ENCODE measurements at regions not wholly inside any gene's neighbourhood (a gene's known extent, or its start where the extent isn't known, plus 50 kb on each side); places are given as distances from the start of the nearest gene placed in this dataset.

DNA sequence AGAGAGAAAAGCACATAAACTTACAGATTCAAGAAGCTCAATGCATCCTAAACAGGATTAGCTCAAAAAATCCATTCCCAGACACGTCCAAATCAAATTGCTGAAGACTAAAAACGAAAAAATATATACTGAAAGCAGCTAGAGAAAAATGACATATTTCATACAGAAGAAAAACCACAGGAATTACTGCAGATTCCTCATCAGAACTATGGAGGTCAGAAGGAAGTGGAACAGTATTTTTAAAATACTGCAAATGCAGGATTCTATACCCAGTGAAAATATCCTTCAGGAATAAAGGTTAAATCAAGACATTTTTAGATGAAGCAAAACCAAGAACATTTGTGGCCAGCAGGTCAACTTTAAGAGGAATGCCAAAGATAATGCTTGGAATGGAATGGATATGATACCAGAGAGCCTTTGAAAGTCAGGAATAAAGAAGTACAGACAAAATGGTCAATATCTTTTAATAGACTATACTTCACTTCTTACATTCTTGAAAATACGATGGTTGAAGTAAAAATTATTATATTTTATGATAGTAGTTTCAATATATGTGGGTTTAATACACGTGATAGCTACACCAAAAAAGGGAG, 352.9 kb downstream of the CTTN start:
- no peak for DNase-seq

DNA sequence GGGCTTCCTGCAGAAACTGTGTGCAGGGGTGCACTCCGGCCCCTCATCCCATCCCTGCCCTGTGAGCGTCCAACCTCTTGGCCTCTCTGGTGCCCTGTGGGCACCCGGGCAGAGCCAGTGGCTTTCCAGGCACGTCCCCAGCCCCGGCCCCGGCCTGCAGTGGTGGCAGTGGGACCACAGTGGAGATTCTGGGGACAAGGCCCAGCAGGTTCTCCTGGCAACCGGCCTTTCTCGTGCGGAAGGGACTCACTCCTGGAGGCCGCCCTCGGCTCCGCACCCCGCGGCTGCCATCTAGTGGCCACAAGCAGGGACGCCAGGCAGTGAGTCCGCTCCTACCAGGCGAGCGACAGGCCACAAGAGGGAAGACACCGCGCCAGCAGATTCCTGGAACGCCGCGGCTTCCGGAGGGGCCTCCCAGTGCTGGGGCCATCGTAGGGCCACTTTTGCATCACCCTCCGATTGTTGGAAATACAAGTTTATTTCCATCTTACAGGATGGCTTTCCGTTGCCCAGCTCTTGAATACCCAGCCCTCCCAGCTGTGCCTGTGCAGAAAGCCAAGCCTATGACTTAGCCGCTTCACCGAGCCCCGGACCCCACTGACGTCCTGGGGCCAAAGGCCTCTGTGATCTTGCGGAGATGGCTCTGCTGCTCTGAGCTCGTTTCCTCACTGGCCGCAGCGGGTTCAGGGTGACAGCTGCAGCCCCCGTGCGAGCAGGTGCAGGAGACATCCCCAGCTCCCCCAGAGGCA, 357.3 kb downstream of the CTTN start:
- DNase-seq: peak; percentile 9

DNA sequence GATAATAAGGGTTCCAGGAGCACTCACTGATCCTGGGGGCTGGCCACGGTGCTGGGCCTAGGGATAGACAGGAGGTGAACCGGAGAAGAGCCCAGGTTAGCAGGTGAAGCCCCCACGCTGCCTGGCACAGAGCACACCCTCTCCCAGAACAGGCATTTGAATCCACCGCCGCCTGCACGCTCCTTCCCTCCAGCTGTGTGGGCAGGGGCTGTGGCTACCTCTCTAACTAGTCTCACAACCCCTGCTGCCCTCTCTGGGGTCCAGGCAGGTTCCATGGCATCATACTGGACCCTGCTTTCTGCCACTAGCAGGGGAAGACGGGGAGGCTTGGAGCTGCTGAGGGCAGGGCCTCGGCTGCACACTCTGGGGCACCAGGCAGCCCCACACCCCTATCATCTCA, 358.0 kb downstream of the CTTN start:
- DNase-seq: no peak

DNA sequence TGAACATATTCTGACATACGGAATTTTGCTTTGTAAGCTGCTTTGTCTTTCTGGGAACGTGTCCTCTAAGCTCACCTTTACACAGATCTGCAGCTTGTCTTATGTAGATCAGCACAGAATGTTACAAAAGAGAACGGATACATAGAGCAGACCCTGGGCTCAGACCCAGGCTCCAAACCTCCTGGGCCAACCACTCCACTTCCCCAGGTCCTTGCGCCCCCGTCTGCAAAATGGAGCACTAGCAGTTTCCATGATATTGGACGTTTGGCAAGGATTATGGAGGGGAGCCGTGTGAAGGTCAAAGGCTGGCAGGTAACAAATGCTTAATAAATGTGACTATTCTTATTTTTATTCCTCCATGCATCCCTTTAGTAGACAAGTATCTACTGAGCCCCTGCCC, 358.4 kb downstream of the CTTN start:
- no peak for DNase-seq

DNA sequence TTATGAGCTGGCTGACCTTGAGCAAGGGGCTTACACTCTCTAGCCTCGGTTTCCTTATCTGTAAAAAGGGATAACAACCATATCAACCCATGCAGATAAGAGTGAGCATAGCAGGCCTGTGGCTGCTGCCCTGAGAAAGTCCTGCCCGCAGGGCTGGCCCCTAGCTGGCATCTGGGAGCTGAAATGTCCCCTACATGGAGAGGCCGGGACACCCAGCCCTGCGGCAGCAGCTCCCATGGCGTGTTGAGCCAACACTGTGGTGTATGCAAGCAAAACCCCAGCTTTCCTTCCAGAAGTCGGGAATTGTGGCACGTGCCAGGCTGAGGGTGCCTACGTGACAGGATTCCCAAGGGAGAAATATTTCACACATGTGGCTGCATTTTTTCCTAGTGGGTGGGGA, 358.9 kb downstream of the CTTN start:
- no peak for DNase-seq

DNA sequence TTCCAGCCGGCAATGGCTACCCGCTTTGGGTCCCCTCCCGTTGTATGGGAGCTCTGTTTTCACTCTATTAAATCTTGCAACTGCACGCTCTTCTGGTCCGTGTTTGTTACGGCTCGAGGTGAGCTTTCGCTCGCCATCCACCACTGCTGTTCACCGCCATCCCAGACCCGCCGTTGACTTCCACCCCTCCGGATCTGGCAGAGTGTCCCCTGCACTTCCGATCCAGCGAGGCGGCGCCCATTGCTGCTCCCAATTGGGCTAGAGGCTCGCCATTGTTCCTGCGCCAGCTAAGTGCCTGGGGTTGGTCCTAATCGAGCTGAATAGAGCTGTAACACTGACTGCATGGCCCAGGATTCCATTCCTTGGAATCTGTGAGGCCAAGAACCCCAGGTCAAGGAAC, 359.9 kb downstream of the CTTN start:
- DNase-seq: no peak

DNA sequence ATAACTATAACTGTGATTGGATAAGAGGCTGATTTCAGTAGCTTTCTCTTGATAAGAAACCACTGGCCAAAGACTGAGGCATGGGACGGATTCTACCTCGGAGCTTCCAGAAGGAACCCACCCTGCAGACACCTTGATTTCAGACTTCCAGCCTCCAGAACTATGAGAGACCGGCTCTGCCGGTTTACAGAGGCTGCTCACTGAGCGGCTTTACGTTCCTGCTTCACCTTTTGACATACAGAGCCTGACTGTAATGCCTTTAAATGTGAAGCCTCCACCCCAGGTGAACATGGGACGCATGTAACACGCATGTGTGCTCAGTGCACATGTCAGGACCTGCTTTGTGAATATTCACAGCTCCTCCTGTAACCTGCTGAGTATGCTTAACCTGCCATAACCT, 361.5 kb downstream of the CTTN start:
- no peak for DNase-seq

DNA sequence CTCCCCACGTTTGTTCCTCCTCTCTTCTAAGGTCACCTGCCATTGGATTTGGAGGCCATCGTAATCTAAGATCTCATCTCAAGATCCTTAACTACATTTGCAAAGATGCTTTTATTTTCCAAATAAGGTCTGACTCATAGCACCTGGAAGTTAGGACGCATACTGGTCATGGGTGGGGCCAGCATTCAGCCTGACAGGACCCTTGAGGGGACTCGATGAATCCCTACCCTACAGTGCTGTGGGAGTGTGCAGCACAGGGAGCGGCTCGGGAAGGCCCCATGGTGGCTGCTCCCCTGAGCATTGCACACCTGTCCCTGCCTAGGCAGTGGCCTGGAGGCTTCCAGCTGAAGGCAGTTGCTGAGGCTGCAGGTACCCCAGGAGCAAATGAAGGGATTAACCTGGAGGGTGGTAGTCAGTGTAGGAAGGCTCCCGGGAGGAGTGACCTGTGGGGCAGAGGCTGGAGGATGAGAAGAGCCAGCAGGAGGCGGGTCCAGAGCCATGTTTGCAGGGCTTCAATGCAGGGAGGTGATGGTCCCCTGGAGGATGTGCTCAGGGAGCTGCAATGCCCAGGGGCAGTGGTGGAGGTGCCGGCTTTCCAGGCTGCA, 362.2 kb downstream of the CTTN start:
- no peak for DNase-seq

DNA sequence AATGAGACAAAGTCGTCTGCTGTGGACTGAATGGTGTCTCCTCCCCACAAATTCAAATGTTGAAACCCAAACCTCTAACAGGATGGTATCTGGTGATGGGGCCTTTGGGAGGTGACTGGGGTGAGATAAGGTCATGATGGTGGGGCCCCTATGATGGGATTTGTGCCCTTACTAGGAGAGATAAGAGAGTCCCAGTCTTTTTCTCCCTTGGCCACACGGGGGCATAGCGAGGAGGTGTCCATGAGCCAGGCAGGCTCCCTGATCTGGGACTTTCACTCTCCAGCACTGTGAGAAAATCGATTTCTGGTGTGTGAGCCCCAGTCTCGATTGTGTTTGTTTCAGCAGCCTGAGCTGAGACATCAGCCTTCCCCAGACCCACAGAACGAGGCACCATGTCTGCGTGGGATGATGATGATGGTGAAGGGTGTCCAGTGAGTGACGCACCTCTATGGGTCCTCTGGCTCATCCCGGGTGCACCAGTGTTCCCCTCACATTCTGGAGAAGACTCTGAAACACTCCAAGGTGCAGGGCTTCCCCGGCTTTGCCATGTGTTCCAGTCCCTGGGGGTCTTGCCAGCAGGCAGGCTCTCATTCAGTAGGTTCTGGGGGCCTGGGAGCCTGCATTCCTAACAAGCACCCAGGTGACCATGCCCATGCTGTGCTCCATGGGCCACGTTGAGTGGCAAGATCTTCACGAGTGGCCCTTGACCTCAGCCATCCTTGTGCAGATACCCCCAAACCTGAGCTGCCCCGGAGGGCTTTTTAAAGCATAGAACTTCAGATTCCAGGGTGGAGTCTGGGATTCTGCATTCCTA, 363.0 kb downstream of the CTTN start:
- no peak for DNase-seq

DNA sequence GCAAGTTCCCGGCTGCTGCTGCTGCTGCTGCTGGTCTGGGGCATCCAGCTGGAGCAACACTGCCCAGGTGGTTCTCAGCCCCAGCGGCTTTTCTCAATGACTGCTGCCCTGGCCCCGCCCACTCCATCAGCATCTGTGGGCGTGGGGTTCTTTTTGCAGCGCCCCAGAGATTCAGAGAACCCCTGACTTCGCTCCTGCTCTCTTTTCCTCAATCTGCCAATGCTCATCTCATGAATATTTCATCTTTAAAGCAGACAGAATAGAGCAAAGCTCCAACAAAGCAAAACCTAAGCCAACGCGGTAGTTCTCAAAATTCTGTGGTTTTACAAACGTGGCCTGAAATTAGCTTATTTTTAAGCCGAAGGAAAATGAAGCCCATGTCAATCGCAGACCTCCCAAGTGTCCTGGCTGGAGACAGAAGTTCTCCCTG, 363.6 kb downstream of the CTTN start:
- no peak for DNase-seq

DNA sequence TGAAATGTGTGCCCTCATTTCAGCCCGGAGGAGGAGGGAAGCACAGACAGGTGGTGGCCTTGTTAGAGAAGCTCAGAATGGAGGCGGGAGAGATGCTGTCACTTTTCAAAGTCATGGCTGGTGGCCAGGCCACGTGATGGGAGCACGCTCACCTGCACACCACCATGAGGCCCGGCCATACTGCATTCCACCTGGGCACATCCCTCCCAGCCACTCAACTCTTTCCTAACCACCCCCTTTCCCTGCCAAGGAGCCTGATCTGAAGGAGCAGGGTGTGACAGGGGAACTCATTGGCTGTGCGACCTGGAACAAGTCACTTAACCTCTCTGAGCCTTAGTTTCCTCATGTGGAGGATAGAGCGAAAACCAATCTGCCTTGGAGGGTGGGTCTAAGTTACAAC, 364.5 kb downstream of the CTTN start:
- no peak for DNase-seq

DNA sequence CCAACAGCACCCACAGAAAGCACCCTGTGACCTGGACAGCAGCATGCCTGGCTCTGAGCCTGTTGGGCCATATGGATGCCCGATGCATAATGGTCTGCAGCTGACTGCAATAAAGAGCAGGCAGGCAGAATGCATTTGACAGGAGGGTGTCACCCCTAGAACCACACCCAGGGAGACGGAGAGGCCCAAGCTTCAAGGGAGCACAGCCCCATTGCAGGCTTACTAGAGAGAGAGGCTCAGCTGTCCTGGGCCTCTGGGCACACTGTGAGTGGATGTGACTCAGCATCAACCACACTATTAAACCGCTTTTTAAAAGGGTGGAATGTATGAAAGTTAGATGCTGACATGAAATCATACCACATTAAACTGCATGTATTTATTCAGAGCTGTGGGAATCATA, 365.3 kb downstream of the CTTN start:
- DNase-seq: no peak

DNA sequence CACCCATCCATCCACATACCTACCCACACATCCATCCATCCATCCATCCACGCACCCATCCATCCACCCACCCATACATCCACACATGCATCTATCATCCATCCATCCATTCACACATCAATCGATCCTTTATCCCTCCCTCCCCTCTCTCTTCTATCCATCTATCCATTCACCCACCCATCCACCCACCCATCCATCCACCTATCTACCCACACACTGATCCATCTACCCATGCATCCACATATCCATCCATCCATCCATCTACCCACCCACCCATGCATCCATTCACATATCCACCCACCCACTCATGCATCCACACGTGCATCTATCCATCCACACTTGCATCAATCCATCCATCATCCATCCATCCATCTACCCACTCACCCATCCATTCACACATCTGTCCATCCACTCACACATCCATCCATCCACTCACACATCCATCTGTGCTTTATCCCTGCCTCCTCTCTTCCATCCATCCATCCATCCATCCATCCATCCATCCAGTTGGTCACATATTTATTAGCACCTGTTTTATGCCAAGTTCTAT, 366.1 kb downstream of the CTTN start:
- no peak for DNase-seq

DNA sequence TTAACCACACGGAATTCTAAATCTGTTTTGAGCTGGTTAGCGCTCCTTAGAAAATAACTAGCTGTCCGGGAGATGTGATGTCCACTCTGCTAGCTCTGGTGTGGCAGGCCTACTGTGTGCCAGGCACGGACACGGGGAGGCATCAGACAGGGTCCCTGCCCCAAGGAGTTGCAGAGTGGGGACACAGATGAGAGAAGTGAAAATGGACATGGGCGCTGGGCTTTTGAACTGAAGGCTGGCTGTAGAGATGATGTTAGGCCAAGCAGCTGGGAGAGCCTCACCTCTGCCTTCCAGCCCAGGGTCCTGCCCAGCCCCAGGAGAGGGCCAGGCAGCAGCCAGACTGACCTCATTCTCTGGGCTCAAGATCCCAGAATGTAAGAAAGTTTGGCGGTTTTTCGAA, 368.6 kb downstream of the CTTN start:
- DNase-seq: no peak

DNA sequence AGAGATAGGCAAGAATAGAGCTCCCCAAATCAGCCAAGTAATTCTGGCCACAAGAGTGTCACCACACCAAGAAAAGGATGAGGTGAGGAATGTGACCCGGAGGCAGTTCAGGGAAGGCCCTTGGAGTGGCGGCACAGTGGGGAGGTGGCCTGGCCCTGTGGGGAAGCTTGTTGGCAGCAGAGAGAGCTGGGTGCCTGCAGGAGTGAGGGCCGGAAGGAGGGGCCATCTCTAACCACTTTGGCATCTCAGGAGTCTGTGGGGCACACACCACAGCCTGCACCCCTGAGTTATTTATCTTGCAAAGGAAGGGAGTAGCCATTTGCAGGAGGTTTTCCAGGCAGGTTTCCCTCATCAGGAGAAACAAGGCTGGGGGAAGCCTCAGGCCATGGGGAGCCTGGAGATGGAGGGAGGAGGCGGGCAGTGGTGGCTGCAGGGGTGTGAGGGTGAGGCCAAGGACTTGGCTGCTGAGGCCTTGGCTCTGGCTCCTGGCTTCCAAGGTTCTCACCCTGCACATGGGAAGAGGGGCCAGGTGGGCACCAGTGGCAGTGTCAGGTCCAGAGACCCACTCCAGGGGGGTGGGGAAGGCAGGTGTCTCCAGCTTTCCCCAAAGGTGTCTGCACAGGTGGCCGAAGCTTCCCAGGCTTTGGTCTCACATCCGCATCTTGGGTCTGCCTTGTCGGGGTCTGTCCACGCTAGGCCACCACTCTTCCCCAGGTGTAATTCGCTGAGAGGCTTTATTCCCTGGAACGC, 370.2 kb downstream of the CTTN start:
- DNase-seq: no peak

DNA sequence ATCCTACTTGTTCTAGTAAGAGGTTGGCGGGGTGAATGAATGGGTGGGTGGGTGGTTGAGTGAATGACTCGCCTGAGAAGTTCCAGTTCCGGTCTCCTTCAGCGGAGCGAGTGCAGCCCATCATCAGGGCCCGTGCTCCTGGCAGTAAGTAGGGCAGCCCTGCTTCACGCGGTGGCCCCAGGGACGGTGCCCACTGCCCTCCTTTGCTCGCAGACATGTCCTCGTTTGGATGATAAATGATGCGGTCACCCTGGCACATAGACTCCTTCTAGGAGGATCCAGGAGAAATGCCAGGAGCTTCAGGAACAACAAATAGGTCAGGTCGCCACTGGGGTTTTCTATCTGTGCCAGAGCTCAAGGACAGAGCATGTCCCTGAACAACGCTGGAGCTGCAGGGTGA, 370.8 kb downstream of the CTTN start:
- DNase-seq: no peak

DNA sequence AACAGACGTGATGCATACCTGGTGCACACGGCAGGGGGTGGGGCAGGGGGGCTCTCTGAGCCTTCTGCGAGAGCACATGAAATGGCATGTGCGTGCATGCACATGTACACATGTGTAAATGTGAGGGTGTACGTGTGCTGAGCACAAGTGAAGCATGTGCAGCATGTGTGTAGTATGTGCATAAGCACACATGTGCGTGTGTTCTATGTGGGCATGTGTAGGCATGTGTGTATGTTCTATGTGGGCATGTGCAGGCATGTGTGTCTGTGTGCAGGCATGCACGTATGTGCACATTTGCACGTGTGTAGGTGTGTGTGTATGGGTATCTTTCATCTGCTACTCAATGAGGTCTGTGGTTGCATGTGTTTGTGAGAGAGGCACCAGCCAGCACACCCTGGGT, 371.2 kb downstream of the CTTN start:
- no peak for DNase-seq

DNA sequence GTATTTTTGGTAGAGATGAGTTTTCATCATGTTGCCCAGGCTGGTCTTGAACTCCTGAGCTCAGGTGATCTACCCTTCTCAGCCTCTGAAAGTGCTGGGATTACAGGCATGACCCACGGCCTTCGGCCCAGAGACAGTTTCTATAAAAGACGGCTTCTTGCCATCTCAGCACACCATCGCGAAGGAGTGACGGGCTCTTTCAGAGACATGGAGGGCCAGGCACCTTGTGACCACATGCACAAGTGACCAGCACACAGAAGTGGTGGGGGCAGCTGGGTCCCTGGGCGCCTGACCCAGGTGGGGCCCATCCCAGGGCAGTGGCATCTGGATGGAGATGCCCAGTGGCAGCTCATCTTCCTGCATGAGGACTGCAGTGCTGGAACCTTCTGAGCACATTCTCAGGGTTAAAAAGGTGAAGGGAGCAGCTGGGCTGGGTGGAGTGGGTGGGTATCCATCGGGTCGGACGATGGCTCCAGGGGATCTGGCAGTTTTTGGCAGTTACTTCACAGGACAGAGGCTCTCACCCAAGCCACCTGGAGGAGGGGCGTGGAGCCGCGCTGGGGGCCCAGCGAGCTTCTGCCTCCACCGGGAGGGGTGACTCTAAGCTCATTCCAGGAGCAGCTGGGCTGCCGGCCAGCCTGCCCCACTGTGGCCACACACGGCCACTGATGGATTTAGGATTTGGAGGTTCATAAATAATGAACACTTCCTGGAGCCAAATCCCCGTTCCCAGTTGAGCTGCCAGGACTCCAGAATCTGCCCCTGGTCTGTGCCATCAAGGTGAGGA, 373.0 kb downstream of the CTTN start:
- DNase-seq: no peak

DNA sequence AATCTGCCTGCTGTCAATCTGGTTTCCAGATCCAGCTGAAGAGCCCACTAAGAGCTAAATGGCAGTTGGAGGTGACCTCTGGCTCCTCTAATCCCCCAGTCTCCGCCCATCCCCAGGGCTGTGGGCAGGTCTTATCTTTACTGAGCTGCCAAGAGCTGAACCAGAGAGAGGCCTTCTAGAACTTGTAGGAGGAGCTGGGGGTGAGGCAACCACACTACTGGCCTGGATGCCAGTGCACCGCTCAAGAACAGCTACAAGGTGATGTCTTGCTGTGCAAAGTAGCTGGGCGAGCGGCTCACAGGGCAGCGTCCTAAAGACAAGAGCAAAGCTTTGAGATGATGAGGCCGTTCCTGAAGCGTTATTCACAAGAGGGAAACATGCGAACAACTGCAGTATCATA, 374.6 kb downstream of the CTTN start:
- DNase-seq: no peak

DNA sequence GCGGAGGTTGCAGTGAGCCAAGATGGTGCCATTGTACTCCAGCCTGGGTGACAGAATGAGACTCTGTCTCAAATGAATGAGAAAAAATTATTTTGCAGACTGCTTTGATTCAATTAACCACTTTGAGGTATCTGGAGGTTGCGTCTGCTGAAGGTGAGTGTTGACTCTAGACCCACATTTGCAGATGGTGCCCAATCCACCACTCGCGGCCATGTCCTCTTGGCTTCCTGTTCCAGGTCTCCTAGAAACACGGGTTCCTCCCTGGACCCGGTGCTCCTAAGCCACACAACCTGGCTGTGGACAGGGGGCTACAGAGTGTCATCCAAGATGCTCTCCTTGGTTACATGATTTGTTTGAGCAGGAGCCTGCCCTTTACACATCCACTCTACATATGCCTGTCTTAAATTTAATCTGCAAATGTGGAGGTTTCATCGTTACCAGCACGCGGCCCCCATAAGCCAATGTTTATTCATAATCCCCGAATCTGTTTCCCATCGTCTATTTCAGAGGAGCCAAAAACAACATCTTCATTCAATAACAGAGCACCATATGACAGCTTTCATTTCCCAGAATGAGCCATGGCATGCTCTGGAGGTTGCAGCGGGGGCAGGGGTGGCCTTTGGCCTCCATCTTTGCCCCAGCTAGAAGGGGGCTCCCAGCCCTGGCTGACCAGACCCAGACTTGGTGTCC, 377.2 kb downstream of the CTTN start:
- no peak for DNase-seq

DNA sequence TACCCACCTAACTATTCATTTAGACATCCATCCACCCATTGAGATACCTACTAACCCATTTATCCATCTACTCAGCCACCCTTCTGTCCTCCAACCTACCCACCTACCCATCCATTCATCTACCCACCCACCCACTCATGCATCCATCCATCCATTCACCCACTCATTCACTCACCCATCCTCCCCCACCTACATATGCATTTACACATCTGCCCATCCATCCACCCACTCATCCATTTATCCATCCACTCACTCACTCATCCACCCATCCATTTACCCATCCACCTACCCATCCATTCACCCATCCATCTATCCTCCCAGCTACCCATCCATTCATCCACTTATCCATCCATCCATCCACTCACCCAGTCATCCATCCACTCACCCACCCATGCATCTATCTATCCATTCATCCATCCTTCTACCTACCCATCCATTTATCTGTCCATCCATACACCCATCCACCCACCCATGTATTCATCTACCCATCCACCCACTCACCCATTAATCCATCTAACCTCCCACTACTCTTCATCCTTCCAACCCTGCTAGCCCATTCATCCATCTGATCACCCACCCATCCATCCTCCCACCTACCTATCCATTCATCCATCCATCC, 378.7 kb downstream of the CTTN start:
- DNase-seq: no peak

Measured in central memory CD4-positive, alpha-beta T cell (primary cell).